NCI-H345 treated with DMSO at 0.1 percent for 48 hours (cell line): ENCODE measurements at regions not wholly inside any gene's neighbourhood (a gene's known extent, or its start where the extent isn't known, plus 50 kb on each side); places are given as distances from the start of the nearest gene placed in this dataset.

ENCODE experiments used
- DNase-seq: peaks from one replicate; lab custom pipeline; 2025; ENCODE audit not compliant: unreplicated experiment; lab: John Stamatoyannopoulos, UW

- DNase-seq, result no peak
Measured at GRCh38 chr3:64860536-64860870, 172.7 kb upstream of the ADAMTS9 start.

DNA sequence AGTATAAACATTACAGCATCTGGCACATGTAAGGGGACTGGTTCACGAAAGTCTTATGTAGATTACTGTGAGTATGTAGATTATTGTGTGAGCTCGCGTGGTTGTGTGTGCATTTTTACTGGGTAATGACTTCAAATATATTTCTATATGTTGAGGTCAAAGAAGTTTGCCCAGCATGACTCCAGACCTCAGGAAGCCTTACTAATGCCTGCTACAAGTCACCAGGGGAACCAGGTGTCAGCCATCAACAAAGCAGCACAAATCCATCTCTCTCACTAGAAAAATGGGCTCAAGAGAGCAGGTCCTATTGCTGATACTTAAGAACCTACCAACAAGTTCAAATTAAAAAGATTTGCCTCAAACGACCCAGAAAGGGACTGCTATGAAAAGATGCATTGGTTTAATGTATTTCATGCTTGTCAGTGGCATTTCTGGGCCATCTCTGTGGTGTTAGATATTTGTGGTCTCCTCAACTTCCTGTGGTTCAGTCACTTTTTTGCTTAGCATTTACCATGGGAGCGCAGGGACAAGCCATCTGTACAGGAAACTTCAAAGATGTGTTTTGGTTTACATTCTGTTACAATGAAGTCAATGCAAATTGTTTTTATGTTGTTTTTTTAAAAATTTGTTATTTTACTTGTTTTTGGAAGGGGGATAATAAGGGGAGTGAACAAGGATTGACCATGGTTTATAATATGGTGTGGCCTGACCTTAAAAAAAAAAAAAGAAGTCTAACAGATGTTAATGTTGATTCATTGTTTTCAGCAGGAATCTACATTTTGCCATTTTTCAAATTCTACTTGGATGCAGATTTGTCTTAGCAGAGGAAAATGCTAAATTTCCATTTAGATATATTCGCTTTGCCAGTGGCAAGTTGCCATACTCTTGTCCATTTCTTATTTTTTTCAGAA lies 172.1 kb upstream of the ADAMTS9 start:
- no peak for DNase-seq

DNA sequence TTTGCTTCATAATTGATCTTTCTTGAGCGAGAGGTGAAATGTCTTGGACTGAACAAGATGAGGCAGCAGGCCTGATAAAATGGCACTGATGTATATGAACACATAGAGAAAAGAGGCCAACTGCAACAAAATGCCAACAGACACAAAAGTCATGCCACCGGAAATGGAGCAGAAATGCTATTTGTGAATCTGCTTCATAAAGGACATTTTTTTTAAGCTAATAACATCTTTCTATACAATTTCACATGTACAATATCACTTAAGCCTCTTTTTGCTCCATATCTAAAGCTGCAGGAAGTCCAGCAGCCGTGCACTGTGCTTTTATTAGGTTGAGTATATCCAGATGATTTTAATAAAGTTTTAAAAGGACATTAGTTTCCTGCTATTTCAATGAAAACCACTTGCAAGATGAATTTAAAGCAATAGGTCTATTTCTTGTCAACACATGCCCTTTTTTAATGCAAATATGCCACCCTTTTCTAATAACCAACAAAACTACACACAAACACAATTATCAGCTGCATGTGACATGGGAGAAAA lies 169.2 kb upstream of the ADAMTS9 start:
- no peak for DNase-seq

GRCh38 chr3:64856106-64856505 lies 168.3 kb upstream of the ADAMTS9 start:
- no peak for DNase-seq

DNA sequence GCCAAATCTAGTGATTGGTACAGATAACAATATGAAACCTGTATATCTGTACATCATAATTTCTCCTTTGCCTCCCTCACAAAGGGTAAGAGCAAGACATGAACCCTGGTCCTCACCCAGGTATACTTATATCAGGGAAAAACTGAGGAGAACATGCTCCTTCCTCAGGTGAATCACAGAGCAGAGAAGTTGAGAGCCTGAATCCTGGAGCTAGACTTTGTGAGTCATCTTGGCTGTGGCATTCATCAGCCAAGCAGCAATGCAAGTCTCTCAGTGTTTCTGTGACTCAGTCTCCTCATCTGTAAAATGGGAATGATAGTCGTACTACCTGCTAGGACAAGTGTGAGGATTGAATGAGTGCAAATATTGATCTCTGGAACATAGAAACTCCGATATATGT lies 165.7 kb upstream of the ADAMTS9 start:
- no peak for DNase-seq

- DNase-seq, result no peak
Measured at GRCh38 chr3:64852738-64853137, 164.9 kb upstream of the ADAMTS9 start.

- DNase-seq, result no peak
Measured at GRCh38 chr3:64848822-64849221, 161.0 kb upstream of the ADAMTS9 start.

DNA sequence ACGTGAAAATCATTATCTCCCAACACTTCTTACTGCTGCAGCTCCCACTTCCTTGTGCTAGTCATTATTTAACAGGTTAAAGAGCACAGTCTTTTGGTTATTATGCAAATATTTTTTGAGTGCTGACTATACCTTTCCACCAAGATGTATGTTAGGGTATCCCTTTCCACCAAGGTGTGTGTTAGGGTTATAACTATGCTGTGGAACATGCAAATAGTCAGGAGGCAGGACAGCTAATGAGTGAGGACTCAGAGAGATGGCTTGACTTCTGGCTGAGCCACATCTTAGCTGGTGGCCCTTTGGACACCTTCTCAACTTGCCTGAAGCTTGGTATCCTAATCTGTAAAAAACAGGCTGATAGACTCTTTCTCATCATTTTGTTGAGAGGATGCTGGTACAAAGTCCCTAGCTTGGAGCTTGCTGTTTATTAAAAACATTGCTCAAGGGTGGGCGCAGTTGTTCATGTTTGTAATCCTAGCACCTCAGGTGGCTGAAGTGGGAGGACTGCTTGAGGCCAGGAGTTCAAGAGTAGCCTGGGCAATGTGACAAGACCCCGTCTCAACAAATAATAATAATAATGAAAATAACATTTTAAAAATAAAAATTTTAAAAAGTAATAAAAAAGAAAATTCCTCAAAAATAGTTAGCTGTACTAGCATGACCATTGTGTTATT lies 160.5 kb upstream of the ADAMTS9 start:
- no peak for DNase-seq

- DNase-seq, result no peak
Measured at GRCh38 chr3:64844558-64844957, 156.8 kb upstream of the ADAMTS9 start.

GRCh38 chr3:64837986-64838735 lies 150.4 kb upstream of the ADAMTS9 start:
- DNase-seq, result no peak

DNA sequence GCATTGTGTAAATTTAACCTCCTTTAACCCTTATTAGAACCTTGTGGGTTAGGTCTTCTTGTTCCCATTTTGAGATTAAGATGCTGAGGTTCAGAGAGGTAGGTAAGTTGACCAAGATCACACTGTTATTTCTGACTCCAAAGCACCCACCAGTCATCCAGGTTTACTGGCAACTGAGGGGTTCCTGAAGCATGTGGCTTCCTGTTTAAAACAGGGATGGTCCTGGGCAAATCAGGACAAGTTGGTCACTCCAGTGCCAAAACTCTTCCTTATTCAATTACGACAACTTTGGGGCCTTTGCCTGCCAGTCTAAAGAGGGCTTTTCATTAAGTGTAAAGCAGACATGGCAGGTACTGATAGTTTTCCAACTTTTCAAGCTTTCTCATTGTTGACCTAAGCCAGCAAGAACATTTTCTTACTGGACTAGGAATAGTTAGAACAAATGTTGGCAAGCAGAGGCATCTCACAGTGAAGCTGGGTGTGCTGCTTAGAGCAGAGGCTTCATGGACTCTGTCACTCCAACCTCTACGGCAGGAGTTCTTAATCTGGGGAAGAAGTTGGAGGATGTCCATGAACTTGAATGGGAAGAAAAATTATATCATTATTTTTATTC lies 149.4 kb upstream of the ADAMTS9 start:
- no peak for DNase-seq

DNA sequence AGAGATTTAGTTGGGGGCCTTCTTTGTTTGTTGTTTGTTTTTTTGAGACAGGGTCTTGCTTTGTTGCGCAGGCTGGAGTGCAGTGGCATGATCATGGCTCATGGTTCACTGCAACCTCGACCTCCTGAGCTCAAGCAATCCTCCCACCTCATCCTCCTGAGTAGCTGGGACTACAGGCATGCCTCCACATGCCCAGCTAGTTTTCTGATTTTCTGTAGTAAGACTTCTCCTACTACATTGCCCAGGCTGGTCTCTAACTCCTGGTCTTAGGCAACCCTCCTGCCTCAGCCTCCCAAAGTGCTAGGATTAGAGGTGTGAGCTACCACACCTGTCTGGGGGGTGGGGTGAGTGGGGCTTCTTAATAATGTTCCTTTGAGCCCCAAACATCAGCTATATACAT lies 148.3 kb upstream of the ADAMTS9 start:
- DNase-seq, result no peak

- no peak for DNase-seq
Measured at GRCh38 chr3:64832098-64832497, 144.3 kb upstream of the ADAMTS9 start.

GRCh38 chr3:64830681-64831080 lies 142.9 kb upstream of the ADAMTS9 start:
- DNase-seq, result no peak

DNA sequence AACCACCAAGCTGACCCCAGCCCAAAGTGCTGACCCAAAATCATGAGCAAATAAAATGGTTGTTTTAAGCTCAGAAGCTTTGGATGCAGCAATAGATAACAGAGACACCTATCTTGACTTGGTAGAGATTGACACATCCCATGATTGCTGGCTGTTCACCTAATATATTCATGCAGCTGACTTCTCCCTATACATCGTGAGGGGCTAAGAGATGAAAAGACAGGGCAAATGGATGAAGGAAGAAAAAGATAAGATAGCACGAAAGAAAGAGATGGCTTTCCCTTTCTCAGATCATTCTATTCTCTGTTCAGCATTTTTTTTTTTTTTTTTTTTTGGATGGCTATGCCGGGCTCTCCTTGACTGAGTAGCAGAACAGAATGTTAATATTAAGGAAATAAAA lies 141.5 kb upstream of the ADAMTS9 start:
- no peak for DNase-seq

DNA sequence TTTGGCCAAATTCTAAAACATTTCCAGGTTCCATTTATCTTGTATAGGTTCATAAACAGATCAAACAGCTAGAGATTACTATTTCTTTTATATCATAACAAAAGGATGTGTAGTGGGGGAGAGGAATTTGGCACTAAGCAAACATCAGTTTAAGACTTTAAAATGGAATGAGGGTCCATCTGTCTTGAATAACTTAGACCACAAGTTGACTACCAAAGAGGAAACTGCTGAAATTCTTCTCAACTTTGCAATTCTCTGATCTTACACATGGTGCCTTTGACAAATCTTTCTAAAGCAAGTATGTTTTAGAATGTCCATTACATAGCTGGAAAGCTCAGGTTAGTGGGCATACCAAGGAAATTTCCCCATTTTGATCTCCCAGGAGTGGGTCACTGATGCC lies 140.5 kb upstream of the ADAMTS9 start:
- no peak for DNase-seq

GRCh38 chr3:64827431-64827830 lies 139.6 kb upstream of the ADAMTS9 start:
- no peak for DNase-seq

- no peak for DNase-seq
Measured at GRCh38 chr3:64827019-64827418, 139.2 kb upstream of the ADAMTS9 start.

GRCh38 chr3:64825404-64826120 lies 137.8 kb upstream of the ADAMTS9 start:
- no peak for DNase-seq

DNA sequence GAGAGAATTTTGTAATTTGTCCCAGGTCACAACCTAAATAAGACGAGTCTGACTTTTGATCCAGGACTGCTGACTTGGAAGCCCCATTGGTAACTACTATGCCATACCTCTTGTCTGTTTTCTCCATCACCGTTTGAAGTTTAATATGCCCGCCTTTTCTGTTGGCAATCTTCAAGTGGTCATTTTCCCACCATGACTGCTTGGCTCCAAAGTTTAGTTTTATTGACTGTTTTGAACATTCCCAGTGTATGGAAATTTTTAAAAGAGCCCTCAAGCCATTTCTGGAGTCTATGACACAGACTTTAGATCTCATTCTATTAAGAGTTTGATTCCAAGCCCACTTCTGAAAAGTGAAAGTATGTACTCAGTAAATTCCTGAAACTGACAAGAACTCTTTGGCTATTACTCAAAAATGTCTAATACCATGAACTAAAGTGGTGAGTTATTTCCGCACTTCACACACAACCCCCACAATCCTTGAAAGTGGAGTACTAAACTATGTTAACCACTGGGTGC lies 136.7 kb upstream of the ADAMTS9 start:
- no peak for DNase-seq
